ENCODE measurements at regions not wholly inside any gene's neighbourhood (a gene's known extent, or its start where the extent isn't known, plus 50 kb on each side); places are given as distances from the start of the nearest gene placed in this dataset.

GRCh38 chr1:105243411-105243810 lies 1493.7 kb downstream of the AMY1C start:
- DNase-seq (ENCODE audit: low read depth, low spot score), result no peak
- FAIRE-seq, result no peak
- CTCF ChIA-PET, result no interaction called here
- dilution Hi-C loops (cut with MboI; ENCODE audit: extremely low pct_ligation_motif_present, low sequenced_read_pairs), result no loop called here
- Histone ChIP-seq H3K4me3 (replicated peaks in 1 of 3; ENCODE audit: insufficient read depth in 1 of 3, low read depth in 1 of 3, low read length in 3 of 3) (no peak overlapping the region), H3K79me2 (ENCODE audit: control insufficient read depth, insufficient read depth, low read length) (no peaks in the 10 kb centered on the region), H3K27me3 (ENCODE audit: control insufficient read depth in 2 of 2, insufficient read depth in 2 of 2, low read length in 2 of 2) (no peaks in the 10 kb centered on the region), H4K20me1 (replicated peaks; ENCODE audit: control insufficient read depth, extremely low read depth, insufficient read depth, low read length) (no peaks in the 10 kb centered on the region), H3K4me1 (ENCODE audit: control insufficient read depth, extremely low read depth, insufficient read depth, low read length) (no peaks in the 10 kb centered on the region), H3K9me1 (replicated peaks; ENCODE audit: control insufficient read depth, extremely low read depth, insufficient read depth, low read length) (no peaks in the 10 kb centered on the region), H2AFZ (ENCODE audit: low read depth, low read length) (no peak overlapping the region), H3K36me3 (ENCODE audit: control insufficient read depth in 2 of 2, extremely low read depth in 1 of 2, insufficient read depth in 2 of 2, low read length in 2 of 2) (no peaks in the 10 kb centered on the region), H3K9ac (replicated peaks; ENCODE audit: extremely low read depth, insufficient read depth, low read length) (no peak overlapping the region), H3K9me3 (replicated peaks; ENCODE audit: control insufficient read depth, insufficient read depth, low read length) (peaks cover 1% of the 10 kb centered on the region), H3K4me2 (ENCODE audit: insufficient read depth, low read length) (no peak overlapping the region), H3K27ac (ENCODE audit: insufficient read depth, low read depth, low read length) (no peak overlapping the region)
- intact Hi-C loops (cut with micrococcal nuclease), result no loop called here
- TF ChIP-seq EZH2 (IDR thresholded peaks at IDR 0.05; ENCODE audit: borderline replicate concordance, low read depth, low read length, severe bottlenecking) (no peak), POLR2A (IDR thresholded peaks at IDR 0.05; ENCODE audit: low read depth, low read length) (no peak), MAX (IDR thresholded peaks at IDR 0.05; ENCODE audit: insufficient read depth, insufficient read length) (no peak), MYC (IDR thresholded peaks at IDR 0.05; ENCODE audit: low read depth, low read length) (no peak), JUN (IDR thresholded peaks at IDR 0.05; ENCODE audit: borderline replicate concordance, insufficient read depth, insufficient read length, low read depth) (no peak), FOS (IDR thresholded peaks at IDR 0.05; ENCODE audit: borderline replicate concordance, insufficient read depth, low read length) (no peak), POLR2AphosphoS5 (IDR thresholded peaks at IDR 0.05; ENCODE audit: insufficient read depth, low read depth, low read length) (no peak), GATA2 (IDR thresholded peaks at IDR 0.05; ENCODE audit: insufficient read depth, insufficient read length, low read depth, low read length) (no peak), CTCF (IDR thresholded peaks at IDR 0.05; ENCODE audit: extremely low read depth in 1 of 2, insufficient read depth in 1 of 2, low read depth in 1 of 2, low read length in 2 of 2) (no peak)
- no TSS peak for BruUV-seq (replicated peaks)
- POLR2A ChIA-PET, result no interaction called here

Data from endothelial cell of umbilical vein (primary cell).